ENCODE measurements at regions not wholly inside any gene's neighbourhood (a gene's known extent, or its start where the extent isn't known, plus 50 kb on each side); places are given as distances from the start of the nearest gene placed in this dataset.

GRCh38 chr10:124170631-124171030 is 77.2 kb upstream of the CHST15 start:
- POLR2A ChIA-PET (ENCODE audit: unreplicated experiment): no interaction called here
- Histone ChIP-seq H3K4ac (ENCODE audit: low read depth, low read length) (no peak overlapping the region), H3K56ac (ENCODE audit: extremely low read depth, insufficient read depth, low read length) (no peak overlapping the region), H2BK120ac (ENCODE audit: low read depth, low read length) (no peak overlapping the region), H2BK5ac (ENCODE audit: low read depth, low read length, poor library complexity, severe bottlenecking) (no peak overlapping the region), H3K4me1 (ENCODE audit: control insufficient read depth, insufficient read depth, low read length) (no peaks in the 10 kb centered on the region), H3K9ac (ENCODE audit: low read depth, low read length) (no peak overlapping the region), H4K91ac (ENCODE audit: insufficient read depth, low read depth, low read length) (no peak overlapping the region), H4K5ac (ENCODE audit: low read depth, low read length) (no peak overlapping the region), H2AK5ac (ENCODE audit: low read depth, low read length) (no peak overlapping the region), H3K79me1 (ENCODE audit: low read depth in 1 of 2, low read length in 2 of 2) (no peaks in the 10 kb centered on the region), H3K23ac (ENCODE audit: low read depth, low read length) (no peak overlapping the region), H3K27me3 (ENCODE audit: control insufficient read depth, insufficient read depth, low read length) (no peaks in the 10 kb centered on the region), H2BK20ac (ENCODE audit: low read depth, low read length) (no peak overlapping the region), H3K14ac (replicated peaks; ENCODE audit: low read depth, low read length) (no peak overlapping the region), H3K27ac (ENCODE audit: insufficient read depth, low read length) (no peak overlapping the region), H2AK9ac (replicated peaks; ENCODE audit: low read depth, low read length, poor library complexity) (no peak overlapping the region), H3K9me1 (ENCODE audit: insufficient read depth, low read length) (no peaks in the 10 kb centered on the region), H3K4me3 (ENCODE audit: insufficient read depth, low read depth, low read length) (no peak overlapping the region), H4K8ac (ENCODE audit: low read depth in 2 of 2, low read length in 2 of 2) (no peak overlapping the region), H3K36me3 (ENCODE audit: control insufficient read depth, insufficient read depth, low read length) (no peaks in the 10 kb centered on the region), H2BK15ac (ENCODE audit: low read depth, low read length) (no peak overlapping the region), H2AFZ (replicated peaks; ENCODE audit: low read length, poor library complexity) (no peak overlapping the region), H3K4me2 (ENCODE audit: low read depth, low read length) (no peak overlapping the region), H4K20me1 (ENCODE audit: insufficient read depth, low read length) (no peaks in the 10 kb centered on the region), H3K9me3 (ENCODE audit: control insufficient read depth, insufficient read depth, low read length) (peaks cover 5% of the 10 kb centered on the region), H3K18ac (ENCODE audit: low read depth, low read length) (no peak overlapping the region)
- WGBS, 2 experiments (ENCODE audit: extremely low coverage in 2 of 2, insufficient read length in 1 of 2): no CpG with 5 or more reads among the region's 7 CpGs
- CTCF ChIA-PET: no interaction called here
- dilution Hi-C loops (cut with HindIII; ENCODE audit: low sequenced_read_pairs, unreplicated experiment) (no loop called here), intact Hi-C loops (cut with micrococcal nuclease) (no loop called here), in situ Hi-C loops (cut with MboI; ENCODE audit: low sequenced_read_pairs) (no loop called here)
- ATAC-seq (ENCODE audit: low read depth) (no peak), DNase-seq (no peak)
- TF ChIP-seq RFX5 (IDR thresholded peaks at IDR 0.05; ENCODE audit: low read depth, low read length) (no peak), CTCF (conservative IDR thresholded peaks at IDR 0.05; ENCODE audit: low read depth, low read length) (no peak), CEBPB (IDR thresholded peaks at IDR 0.05; ENCODE audit: low read depth, low read length) (no peak), MAFK (IDR thresholded peaks at IDR 0.05; ENCODE audit: low read depth, low read length) (no peak)
- no TSS peak for BruUV-seq (replicated peaks)
